Central memory CD8-positive, alpha-beta T cell (primary cell): ENCODE measurements at regions not wholly inside any gene's neighbourhood (a gene's known extent, or its start where the extent isn't known, plus 50 kb on each side); places are given as distances from the start of the nearest gene placed in this dataset.

Experiments
- ATAC-seq: fragments of 150-1000 bp; cut with Tn5 transposase; replicated peaks from 2 replicates; pipeline ENCODE4 v1.10.0; 2022; ENCODE audit warnings: mild to moderate bottlenecking, moderate FRiP score, moderate number of reproducible peaks; ENCODE audit not compliant: poor library complexity, severe bottlenecking; ENCODE audit errors: extremely low read depth
- DNase-seq, 2 donors: peaks; one replicate each; pipeline ENCODE4 v3.0.0; 2021; ENCODE audit warnings: low spot score in 2 of 2
- H3K27ac Mint-ChIP-seq: one replicate; pipeline ENCODE4 v1.8.0; 2022; ENCODE audit warnings: low read depth, mild to moderate bottlenecking, moderate library complexity, mixed read lengths
- H3K27me3 Mint-ChIP-seq: one replicate; pipeline ENCODE4 v1.8.0; 2022; ENCODE audit warnings: mixed read lengths
- H3K36me3 Mint-ChIP-seq: one replicate; pipeline ENCODE4 v1.8.0; 2022; ENCODE audit warnings: mild to moderate bottlenecking, moderate library complexity, mixed read lengths; ENCODE audit not compliant: insufficient read depth
- H3K4me1 Mint-ChIP-seq: one replicate; pipeline ENCODE4 v1.8.0; 2022; ENCODE audit warnings: mixed read lengths
- H3K4me3 Mint-ChIP-seq: one replicate; pipeline ENCODE4 v1.8.0; 2022; ENCODE audit warnings: mild to moderate bottlenecking, moderate library complexity, mixed read lengths
- H3K9me3 Mint-ChIP-seq: one replicate; pipeline ENCODE4 v1.8.0; 2022; ENCODE audit warnings: mixed read lengths

GRCh38 chr16:73747328-73747727, 549.3 kb upstream of the PSMD7 start:
- Mint-ChIP-seq H3K9me3 (peaks cover 19% of the 10 kb centered on the region), H3K36me3 (no peaks in the 10 kb centered on the region), H3K27ac (no peak overlapping the region), H3K27me3 (no peaks in the 10 kb centered on the region), H3K4me1 (no peaks in the 10 kb centered on the region), H3K4me3 (no peak overlapping the region)
- ATAC-seq, result no peak
- DNase-seq, result no peak

- no peak for DNase-seq
- H3K4me3 Mint-ChIP-seq, result no peak overlapping the region
- no peaks in the 10 kb centered on the region for H3K27me3 Mint-ChIP-seq
- no peaks in the 10 kb centered on the region for H3K4me1 Mint-ChIP-seq
- H3K27ac Mint-ChIP-seq, result no peak overlapping the region
- no peak for ATAC-seq
- H3K36me3 Mint-ChIP-seq, result no peaks in the 10 kb centered on the region
- peaks cover 19% of the 10 kb centered on the region for H3K9me3 Mint-ChIP-seq
Measured at GRCh38 chr16:73746554-73746953, 550.1 kb upstream of the PSMD7 start.

GRCh38 chr16:73743665-73744496, 552.7 kb upstream of the PSMD7 start:
- H3K27ac Mint-ChIP-seq, result no peak overlapping the region
- peaks cover 11% of the 10 kb centered on the region for H3K9me3 Mint-ChIP-seq
- no peak for ATAC-seq
- H3K27me3 Mint-ChIP-seq, result no peaks in the 10 kb centered on the region
- no peaks in the 10 kb centered on the region for H3K4me1 Mint-ChIP-seq
- H3K36me3 Mint-ChIP-seq, result no peaks in the 10 kb centered on the region
- DNase-seq, result no peak
- H3K4me3 Mint-ChIP-seq, result no peak overlapping the region

GRCh38 chr16:73739049-73739769, 557.4 kb upstream of the PSMD7 start:
- Mint-ChIP-seq H3K9me3 (peaks cover 21% of the 10 kb centered on the region), H3K27ac (no peak overlapping the region), H3K4me3 (no peak overlapping the region), H3K4me1 (no peaks in the 10 kb centered on the region), H3K27me3 (no peaks in the 10 kb centered on the region), H3K36me3 (no peaks in the 10 kb centered on the region)
- DNase-seq, result no peak
- ATAC-seq, result no peak

GRCh38 chr16:73738266-73738665, 558.3 kb upstream of the PSMD7 start:
- no peaks in the 10 kb centered on the region for H3K27me3 Mint-ChIP-seq
- ATAC-seq (no peak), DNase-seq (no peak)
- H3K27ac Mint-ChIP-seq, result no peak overlapping the region
- no peaks in the 10 kb centered on the region for H3K4me1 Mint-ChIP-seq
- H3K4me3 Mint-ChIP-seq, result no peak overlapping the region
- H3K9me3 Mint-ChIP-seq, result peaks cover 21% of the 10 kb centered on the region
- H3K36me3 Mint-ChIP-seq, result no peaks in the 10 kb centered on the region

GRCh38 chr16:73737637-73738036, 559.0 kb upstream of the PSMD7 start:
- H3K27ac Mint-ChIP-seq, result no peak overlapping the region
- H3K27me3 Mint-ChIP-seq, result no peaks in the 10 kb centered on the region
- H3K4me3 Mint-ChIP-seq, result no peak overlapping the region
- H3K9me3 Mint-ChIP-seq, result peaks cover 21% of the 10 kb centered on the region
- H3K4me1 Mint-ChIP-seq, result no peaks in the 10 kb centered on the region
- DNase-seq (no peak), ATAC-seq (no peak)
- H3K36me3 Mint-ChIP-seq, result no peaks in the 10 kb centered on the region

GRCh38 chr16:73735954-73736353, 560.7 kb upstream of the PSMD7 start:
- Mint-ChIP-seq H3K4me1 (no peaks in the 10 kb centered on the region), H3K27me3 (no peaks in the 10 kb centered on the region), H3K27ac (no peak overlapping the region), H3K9me3 (peaks cover 21% of the 10 kb centered on the region), H3K36me3 (no peaks in the 10 kb centered on the region), H3K4me3 (no peak overlapping the region)
- no peak for DNase-seq
- ATAC-seq, result no peak

GRCh38 chr16:73735018-73735417, 561.6 kb upstream of the PSMD7 start:
- Mint-ChIP-seq H3K4me1 (no peaks in the 10 kb centered on the region), H3K27me3 (no peaks in the 10 kb centered on the region), H3K9me3 (peaks cover 21% of the 10 kb centered on the region), H3K36me3 (no peaks in the 10 kb centered on the region), H3K27ac (no peak overlapping the region), H3K4me3 (no peak overlapping the region)
- DNase-seq, result no peak
- no peak for ATAC-seq

GRCh38 chr16:73732681-73733080, 563.9 kb upstream of the PSMD7 start:
- H3K27ac Mint-ChIP-seq, result no peak overlapping the region
- H3K4me1 Mint-ChIP-seq, result no peaks in the 10 kb centered on the region
- no peak overlapping the region for H3K4me3 Mint-ChIP-seq
- DNase-seq (no peak), ATAC-seq (no peak)
- H3K27me3 Mint-ChIP-seq, result no peaks in the 10 kb centered on the region
- H3K9me3 Mint-ChIP-seq, result peaks cover 21% of the 10 kb centered on the region
- H3K36me3 Mint-ChIP-seq, result no peaks in the 10 kb centered on the region

- no peaks in the 10 kb centered on the region for H3K36me3 Mint-ChIP-seq
- peaks cover 21% of the 10 kb centered on the region for H3K9me3 Mint-ChIP-seq
- no peaks in the 10 kb centered on the region for H3K27me3 Mint-ChIP-seq
- no peaks in the 10 kb centered on the region for H3K4me1 Mint-ChIP-seq
- DNase-seq (no peak), ATAC-seq (no peak)
- no peak overlapping the region for H3K4me3 Mint-ChIP-seq
- H3K27ac Mint-ChIP-seq, result no peak overlapping the region
Measured at GRCh38 chr16:73732143-73732542, 564.5 kb upstream of the PSMD7 start.

- Mint-ChIP-seq H3K27me3 (no peaks in the 10 kb centered on the region), H3K27ac (no peak overlapping the region), H3K4me1 (no peaks in the 10 kb centered on the region), H3K9me3 (peaks cover 14% of the 10 kb centered on the region), H3K36me3 (no peaks in the 10 kb centered on the region), H3K4me3 (no peak overlapping the region)
- DNase-seq (no peak), ATAC-seq (no peak)
Measured at GRCh38 chr16:73730481-73731090, 566.0 kb upstream of the PSMD7 start.

- H3K27ac Mint-ChIP-seq, result no peak overlapping the region
Measured at GRCh38 chr16:73725156-73725555, 571.5 kb upstream of the PSMD7 start.

GRCh38 chr16:73724503-73724902, 572.1 kb upstream of the PSMD7 start:
- Mint-ChIP-seq H3K4me1 (no peaks in the 10 kb centered on the region), H3K27me3 (no peaks in the 10 kb centered on the region), H3K9me3 (peaks cover 16% of the 10 kb centered on the region), H3K4me3 (no peak overlapping the region), H3K36me3 (no peaks in the 10 kb centered on the region), H3K27ac (no peak overlapping the region)
- ATAC-seq (no peak), DNase-seq (no peak)

More at GRCh38 chr16:73725156-73725555, 571.5 kb upstream of the PSMD7 start:
- Mint-ChIP-seq H3K36me3 (no peaks in the 10 kb centered on the region), H3K9me3 (peaks cover 16% of the 10 kb centered on the region), H3K4me3 (no peak overlapping the region), H3K4me1 (no peaks in the 10 kb centered on the region), H3K27me3 (no peaks in the 10 kb centered on the region)
- ATAC-seq (no peak), DNase-seq (no peak)
